Uterus (tissue), 3 donors: ENCODE measurements at regions not wholly inside any gene's neighbourhood (a gene's known extent, or its start where the extent isn't known, plus 50 kb on each side); places are given as distances from the start of the nearest gene placed in this dataset.

Experiments
- DNase-seq, 2 donors: peaks; one replicate each; pipeline ENCODE4 v3.0.0-alpha.2; 2019 to 2020
- H3K27ac ChIP-seq, 2 donors: fragments of 200-600 bp; sonication (generic); 1 replicate in 1 of 2; 2 replicates in 1 of 2; pipeline ENCODE4 v1.5.1; 2016 to 2018
- H3K27me3 ChIP-seq, 2 donors: fragments of 200-600 bp; sonication (generic); one replicate each; pipeline ENCODE4 v1.5.1; 2018 to 2019; ENCODE audit warnings: control low read depth in 1 of 2
- H3K36me3 ChIP-seq, 2 donors: fragments of 200-600 bp; sonication (generic); one replicate each; pipeline ENCODE4 v1.5.1; 2019; ENCODE audit warnings: control low read depth in 1 of 2
- H3K4me1 ChIP-seq, 2 donors: fragments of 200-600 bp; sonication (generic); one replicate each; pipeline ENCODE4 v1.5.1; 2018 to 2019; ENCODE audit warnings: control low read depth in 1 of 2
- H3K4me3 ChIP-seq, 2 donors: fragments of 200-600 bp; sonication (generic); 1 replicate in 1 of 2; 2 replicates in 1 of 2; pipeline ENCODE4 v1.5.1; 2018 to 2019; ENCODE audit warnings: mild to moderate bottlenecking in 1 of 2
- H3K9me3 ChIP-seq, 2 donors: fragments of 200-600 bp; sonication (generic); one replicate each; pipeline ENCODE4 v1.5.1; 2019; ENCODE audit warnings: control low read depth in 1 of 2
- CTCF ChIP-seq, 4 experiments: fragments of 200-600 bp in 2 of 4; fragments of 450-650 bp in 2 of 4; sonication (generic) in 2 of 4; IDR thresholded peaks; one replicate each; pipeline ENCODE4 v1.5.1; 2016 to 2019; ENCODE audit warnings: antibody characterized with exemption in 4 of 4, mild to moderate bottlenecking in 2 of 4, moderate library complexity in 1 of 4
- POLR2A ChIP-seq, 2 donors: fragments of 450-650 bp; IDR thresholded peaks; one replicate each; pipeline ENCODE4 v1.6.1; 2016; ENCODE audit warnings: antibody characterized with exemption in 2 of 2, mild to moderate bottlenecking in 1 of 2, moderate library complexity in 1 of 2
- intact Hi-C: fragments of 100-400 bp; cut with DNase I; formaldehyde crosslinking; loops from one replicate; pipeline ENCODE4 v1.15.1; 2023; ENCODE audit warnings: low total_unique reads
- donor health status: DM: yes; HTN: yes; CAD: no.

GRCh38 chr12:124510301-124510970, 57.0 kb downstream of the NCOR2 start:
- intact Hi-C loops: no loop called here
- Histone ChIP-seq H3K9me3 (no peaks in the 10 kb centered on the region), H3K4me3 (no peak overlapping the region), H3K27me3 (no peaks in the 10 kb centered on the region), H3K27ac (peak overlapping the region; percentile 81 to 85), H3K36me3 (no peaks in the 10 kb centered on the region), H3K4me1 (peaks cover 22 to 44% of the 10 kb centered on the region in 2 donors)
- TF ChIP-seq CTCF (IDR thresholded peaks at IDR 0.05) (no peak), POLR2A (IDR thresholded peaks at IDR 0.05) (no peak)
- no peak for DNase-seq

GRCh38 chr12:124509676-124510300, 57.6 kb downstream of the NCOR2 start:
- H3K4me3 ChIP-seq: no peak overlapping the region
- no peaks in the 10 kb centered on the region for H3K27me3 ChIP-seq
- intact Hi-C loops: no loop called here
- H3K4me1 ChIP-seq: peaks cover 22 to 50% of the 10 kb centered on the region in 2 donors
- H3K9me3 ChIP-seq: no peaks in the 10 kb centered on the region
- H3K27ac ChIP-seq: peak overlapping the region; percentile 81 to 85
- DNase-seq: peak; percentile 76 to 79
- TF ChIP-seq CTCF (IDR thresholded peaks at IDR 0.05) (no peak), POLR2A (IDR thresholded peaks at IDR 0.05) (no peak)
- H3K36me3 ChIP-seq: no peaks in the 10 kb centered on the region

- H3K27ac ChIP-seq: peak overlapping the region; percentile 81 to 85
- no peak overlapping the region for H3K4me3 ChIP-seq
- intact Hi-C loops: no loop called here
- H3K36me3 ChIP-seq: no peaks in the 10 kb centered on the region
- H3K9me3 ChIP-seq: no peaks in the 10 kb centered on the region
- peaks cover 22 to 54% of the 10 kb centered on the region in 2 donors for H3K4me1 ChIP-seq
- DNase-seq: no peak
- TF ChIP-seq CTCF (IDR thresholded peaks at IDR 0.05): no peak
- H3K27me3 ChIP-seq: no peaks in the 10 kb centered on the region
These were observed 58.1 kb downstream of the NCOR2 start for GRCh38 chr12:124509300-124509675.

- intact Hi-C loops: no loop called here
- Histone ChIP-seq H3K36me3 (no peaks in the 10 kb centered on the region), H3K27me3 (no peaks in the 10 kb centered on the region), H3K4me3 (no peak overlapping the region), H3K9me3 (no peaks in the 10 kb centered on the region), H3K27ac (peak overlapping the region; percentile 81 to 85), H3K4me1 (peaks cover 22 to 54% of the 10 kb centered on the region in 2 donors)
- DNase-seq: peak; percentile 54 to 66
- no peak for TF ChIP-seq POLR2A (IDR thresholded peaks at IDR 0.05)
These were observed 58.9 kb downstream of the NCOR2 start for GRCh38 chr12:124508381-124509079.

- H3K4me1 ChIP-seq: peaks cover 15 to 43% of the 10 kb centered on the region in 2 donors
These were observed 60.0 kb downstream of the NCOR2 start for GRCh38 chr12:124507188-124508109.

More at GRCh38 chr12:124507188-124508109, 60.0 kb downstream of the NCOR2 start:
- Histone ChIP-seq H3K4me3 (no peak overlapping the region), H3K36me3 (no peaks in the 10 kb centered on the region), H3K9me3 (no peaks in the 10 kb centered on the region), H3K27me3 (no peaks in the 10 kb centered on the region), H3K27ac (peak overlapping the region; percentile 81 to 85)
- intact Hi-C loops: no loop called here
- TF ChIP-seq POLR2A (IDR thresholded peaks at IDR 0.05) (no peak), CTCF (IDR thresholded peaks at IDR 0.05) (no peak)
- DNase-seq: peak in 1 of 2 donors; percentile 62
